HG02759 (cell line): ENCODE measurements at regions not wholly inside any gene's neighbourhood (a gene's known extent, or its start where the extent isn't known, plus 50 kb on each side); places are given as distances from the start of the nearest gene placed in this dataset.
"Not testable (repeated sequence)": the region's sequence is repeated elsewhere in the genome, so short reads cannot be mapped to it uniquely, and the experiment has no call there.

Experiments used
- ATAC-seq: cut with Tn5 transposase; IDR thresholded peaks from one replicate; pipeline ENCODE4 v1.9.1; 2021; ENCODE audit warnings: mild to moderate bottlenecking, moderate library complexity; ENCODE audit not compliant: unreplicated experiment

DNA sequence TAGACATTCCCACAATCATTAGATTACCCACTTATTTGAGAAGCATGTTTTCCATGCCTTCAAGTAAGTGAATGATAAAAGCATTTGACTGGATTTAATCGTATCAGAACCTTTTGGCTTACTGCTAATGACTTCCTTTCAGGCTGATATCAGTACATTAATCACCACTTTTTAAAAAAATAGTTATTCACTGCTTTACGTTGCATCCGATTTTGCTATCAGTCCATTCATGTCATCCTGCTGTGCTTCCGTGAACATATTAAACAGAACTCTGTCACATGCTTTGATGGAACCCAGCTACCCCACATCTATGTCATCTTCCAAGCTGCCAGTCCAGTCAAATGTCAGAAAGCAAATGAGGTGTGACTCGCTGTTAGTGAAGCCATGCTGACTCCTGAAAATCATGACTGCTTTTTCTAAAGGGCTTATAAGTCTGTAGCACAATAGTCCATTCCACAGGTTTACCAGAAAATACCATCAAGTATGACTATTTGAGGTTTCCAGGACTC, 440.9 kb downstream of the IRS2 start:
- ATAC-seq, result no peak

- no peak for ATAC-seq
Observed at GRCh38 chr13:109344552-109345157, 441.7 kb downstream of the IRS2 start.

DNA sequence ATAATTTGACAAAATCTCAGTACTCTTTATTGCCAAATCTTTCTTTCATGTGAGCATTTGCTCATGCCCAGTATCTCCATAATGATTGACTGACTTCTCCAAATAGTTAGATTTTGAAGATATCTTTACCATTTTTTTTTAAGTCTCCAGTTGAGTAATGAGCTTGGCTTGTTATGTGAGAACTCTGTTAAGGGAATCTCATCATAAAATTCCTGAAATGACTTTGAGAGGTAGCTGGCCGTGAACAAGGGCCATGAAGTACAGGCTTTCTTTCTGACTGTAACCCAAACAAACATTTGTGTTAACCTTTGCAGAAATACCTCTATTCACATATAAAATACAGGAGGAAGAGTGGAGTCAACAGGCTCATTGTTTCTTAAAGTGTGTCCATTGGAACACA, 449.7 kb downstream of the IRS2 start:
- no peak for ATAC-seq

DNA sequence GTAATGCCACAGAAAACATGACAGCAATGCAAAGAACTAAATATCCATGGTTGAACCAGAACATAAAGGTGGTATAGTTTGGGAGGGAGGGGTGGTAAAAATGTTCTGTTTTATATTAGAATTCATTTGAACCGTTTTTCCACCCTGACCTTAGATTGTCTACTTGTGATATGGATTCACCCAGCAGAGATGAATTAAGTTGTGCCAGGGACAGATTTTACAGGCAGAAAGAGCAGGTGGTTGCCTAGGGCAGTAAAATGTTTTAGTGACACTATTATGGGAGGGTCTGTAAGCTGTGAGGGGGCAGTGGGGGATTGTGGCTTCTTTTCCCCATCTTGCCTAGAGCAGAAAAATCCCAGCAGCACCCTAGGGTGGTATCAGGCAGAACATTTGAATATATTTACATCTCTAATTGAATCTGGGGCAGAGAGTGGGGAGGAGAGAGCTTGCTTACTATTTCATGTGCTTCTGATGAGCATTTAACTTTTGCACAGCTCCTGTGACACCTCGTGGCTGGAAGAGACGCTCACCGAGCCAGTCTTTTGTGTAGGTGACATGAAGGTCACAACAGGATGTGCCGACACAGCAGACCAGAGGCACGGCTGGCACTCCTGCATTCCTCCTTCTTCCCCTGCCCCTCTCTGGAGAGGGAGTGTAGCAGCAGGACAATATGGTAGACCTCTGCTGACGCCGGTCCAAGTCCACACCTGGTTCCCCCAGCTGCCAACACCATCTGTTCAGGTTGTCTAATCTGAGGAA, 452.3 kb downstream of the IRS2 start:
- ATAC-seq, result no peak

- ATAC-seq, result no peak
Observed at GRCh38 chr13:109332506-109333499, 453.6 kb downstream of the IRS2 start.

DNA sequence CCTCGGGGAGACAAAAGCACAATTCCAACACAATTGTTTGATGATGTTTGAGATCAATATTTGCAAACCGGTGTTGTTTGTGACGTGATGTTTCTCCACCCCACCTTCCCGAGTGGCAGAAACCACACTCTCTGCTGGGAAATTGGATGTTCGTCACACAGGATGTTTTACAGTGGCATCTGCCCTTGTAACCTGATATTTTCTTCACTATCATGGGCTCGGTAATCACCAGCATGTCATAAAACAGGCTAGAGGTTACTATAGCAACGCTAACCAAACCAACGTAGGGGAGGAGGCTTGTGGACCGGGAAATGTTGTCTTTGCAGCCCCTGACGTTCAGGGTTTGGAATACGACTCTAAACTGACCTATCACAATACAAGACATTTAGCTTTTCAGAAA, 454.5 kb downstream of the IRS2 start:
- ATAC-seq, result no peak

GRCh38 chr13:109331011-109331433, 455.4 kb downstream of the IRS2 start:
- ATAC-seq, result no peak

- no peak for ATAC-seq
Observed at GRCh38 chr13:109330123-109330522, 456.3 kb downstream of the IRS2 start.

DNA sequence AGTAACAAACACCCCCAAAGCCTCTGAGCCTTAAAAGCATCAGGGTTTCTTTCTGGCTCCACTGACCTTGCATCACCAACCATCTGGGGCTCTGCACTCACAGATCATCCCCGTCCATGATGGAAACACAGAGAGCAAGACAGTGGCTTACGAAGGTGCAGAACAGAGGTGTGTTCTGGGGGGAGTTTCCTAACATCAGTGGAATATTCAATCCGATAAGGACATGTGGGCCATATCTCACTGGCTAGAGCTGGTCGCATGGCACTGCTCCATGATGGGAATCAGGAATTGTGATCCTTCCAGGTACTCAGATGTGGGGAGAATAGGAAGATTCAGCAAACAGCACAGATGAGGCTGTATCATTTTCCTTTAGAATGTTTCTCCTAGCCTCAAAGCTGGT, 457.2 kb downstream of the IRS2 start:
- no peak for ATAC-seq

GRCh38 chr13:109326601-109327000, 459.8 kb downstream of the IRS2 start:
- no peak for ATAC-seq

- ATAC-seq, result no peak
Observed at GRCh38 chr13:109323338-109323737, 463.0 kb downstream of the IRS2 start.

- no peak for ATAC-seq
Observed at GRCh38 chr13:109318945-109319590, 467.3 kb downstream of the IRS2 start.

GRCh38 chr13:109315481-109315880, 470.9 kb downstream of the IRS2 start:
- ATAC-seq, result no peak

- ATAC-seq, result no peak
Observed at GRCh38 chr13:109314101-109314500, 472.3 kb downstream of the IRS2 start.

GRCh38 chr13:109312399-109312798, 474.0 kb downstream of the IRS2 start:
- ATAC-seq, result no peak

DNA sequence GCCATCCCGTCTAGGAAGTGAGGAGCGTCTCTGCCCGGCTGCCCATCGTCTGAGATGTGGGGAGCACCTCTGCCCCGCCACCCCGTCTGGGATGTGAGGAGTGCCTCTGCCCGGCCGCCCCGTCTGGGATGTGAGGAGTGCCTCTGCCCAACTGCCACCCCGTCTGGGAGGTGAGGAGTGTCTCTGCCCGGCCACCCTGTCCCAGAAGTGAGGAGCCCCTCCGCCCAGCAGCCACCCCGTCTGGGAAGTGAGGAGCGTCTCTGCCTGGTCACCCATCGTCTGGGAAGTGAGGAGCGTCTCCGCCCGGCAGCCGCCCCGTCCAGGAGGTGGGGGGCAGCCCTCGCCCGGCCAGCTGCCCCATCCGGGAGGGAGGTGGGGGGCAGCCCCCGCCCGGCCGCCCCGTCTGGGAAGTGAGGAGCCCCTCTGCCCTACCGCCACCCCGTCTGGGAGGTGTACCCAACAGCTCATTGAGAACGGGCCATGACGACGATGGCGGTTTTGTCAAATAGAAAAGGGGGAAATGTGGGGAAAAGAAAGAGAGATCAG, 474.9 kb downstream of the IRS2 start:
- ATAC-seq, result not testable (repeated sequence)

GRCh38 chr13:109309625-109310363, 476.6 kb downstream of the IRS2 start:
- no peak for ATAC-seq

DNA sequence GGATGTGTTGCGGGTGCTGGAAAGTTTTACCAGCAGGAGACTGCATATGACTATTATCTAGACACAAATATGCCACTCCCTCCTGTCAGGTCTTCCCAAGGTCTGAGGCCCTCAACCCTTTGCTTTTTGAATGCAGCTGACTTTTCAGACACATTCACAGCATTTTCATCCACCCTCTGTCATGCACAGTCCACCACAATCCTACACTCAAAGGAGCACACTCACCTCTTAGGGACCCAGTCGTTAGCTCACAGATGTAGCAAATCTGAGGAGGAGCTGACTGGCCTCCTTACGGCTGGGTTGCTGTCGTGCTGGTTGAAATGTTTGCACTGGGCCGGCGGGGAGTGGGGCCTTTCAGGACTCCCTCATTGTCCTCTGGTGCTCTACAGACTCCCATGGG, 479.4 kb downstream of the IRS2 start:
- no peak for ATAC-seq

- no peak for ATAC-seq
Observed at GRCh38 chr13:109301726-109302125, 484.7 kb downstream of the IRS2 start.

- no peak for ATAC-seq
Observed at GRCh38 chr13:109301276-109301675, 485.1 kb downstream of the IRS2 start.
